Activated B cell treated with CpG ODN at 0.5 μM for 24 hours (primary cell): ENCODE measurements at regions not wholly inside any gene's neighbourhood (a gene's known extent, or its start where the extent isn't known, plus 50 kb on each side); places are given as distances from the start of the nearest gene placed in this dataset.

Source experiments
- ATAC-seq: fragments of 200-7000 bp; cut with Tn5 transposase; one replicate; pipeline ENCODE4 v1.10.0; 2021; ENCODE audit warnings: low read depth, mild to moderate bottlenecking, moderate library complexity
- CTCF ChIA-PET: fragments of 350-600 bp; sonication (Branson Sonifier 250); formaldehyde crosslinking; loops from one replicate; lab custom pipeline; 2021; ENCODE audit warnings: antibody characterized with exemption; lab: Charles Lee
- POLR2A ChIA-PET: fragments of 350-600 bp; sonication (Branson Sonifier 250); formaldehyde crosslinking; loops from one replicate; lab custom pipeline; 2021; ENCODE audit warnings: antibody characterized with exemption; lab: Charles Lee
- DNase-seq: peaks from one replicate; pipeline ENCODE4 v3.0.0; 2022
- H3K27ac Mint-ChIP-seq: one replicate; pipeline ENCODE4 v1.8.0; 2020; ENCODE audit warnings: mixed read lengths
- H3K27me3 Mint-ChIP-seq: one replicate; pipeline ENCODE4 v1.8.0; 2021; ENCODE audit warnings: mixed read lengths
- H3K36me3 Mint-ChIP-seq: one replicate; pipeline ENCODE4 v1.8.0; 2021; ENCODE audit warnings: low read depth, mixed read lengths
- H3K4me1 Mint-ChIP-seq: one replicate; pipeline ENCODE4 v1.8.0; 2021; ENCODE audit warnings: mixed read lengths
- H3K4me3 Mint-ChIP-seq: one replicate; pipeline ENCODE4 v1.8.0; 2020; ENCODE audit warnings: mild to moderate bottlenecking, mixed read lengths
- H3K9me3 Mint-ChIP-seq: one replicate; pipeline ENCODE4 v1.8.0; 2020; ENCODE audit warnings: mixed read lengths
- CTCF ChIP-seq: fragments of 200-600 bp; IDR thresholded peaks from one replicate; pipeline ENCODE4 v1.8.0; 2022; ENCODE audit warnings: antibody characterized with exemption, mild to moderate bottlenecking
- intact Hi-C: fragments of 100-400 bp; cut with micrococcal nuclease; formaldehyde crosslinking; loops from one replicate; pipeline ENCODE4 v1.15.1; 2024

- ChIA-PET POLR2A (no interaction called here), CTCF (no interaction called here)
- Mint-ChIP-seq H3K27ac (no peak overlapping the region), H3K9me3 (no peaks in the 10 kb centered on the region), H3K4me1 (no peaks in the 10 kb centered on the region), H3K27me3 (peaks cover 8% of the 10 kb centered on the region), H3K4me3 (no peak overlapping the region), H3K36me3 (no peaks in the 10 kb centered on the region)
- ATAC-seq (no peak), DNase-seq (no peak)
- intact Hi-C loops, result no loop called here
- no peak for TF ChIP-seq CTCF
These were observed 297.5 kb upstream of the RASGRP1 start for GRCh38 chr15:38862099-38862498.

GRCh38 chr15:38863381-38863780 lies 298.8 kb upstream of the RASGRP1 start:
- POLR2A ChIA-PET, result no interaction called here
- no peak overlapping the region for H3K4me3 Mint-ChIP-seq
- no peaks in the 10 kb centered on the region for H3K4me1 Mint-ChIP-seq
- intact Hi-C loops, result no loop called here
- peaks cover 8% of the 10 kb centered on the region for H3K27me3 Mint-ChIP-seq
- no peak for ATAC-seq
- DNase-seq, result no peak
- no peaks in the 10 kb centered on the region for H3K36me3 Mint-ChIP-seq
- TF ChIP-seq CTCF, result no peak
- no peaks in the 10 kb centered on the region for H3K9me3 Mint-ChIP-seq
- CTCF ChIA-PET, result interaction anchor here (0.7 kb wide), 1 partner anchor 8 kb away, joined by 3 read pairs; no protein-coding TSS in a partner anchor
- H3K27ac Mint-ChIP-seq, result no peak overlapping the region

- Mint-ChIP-seq H3K9me3 (no peaks in the 10 kb centered on the region), H3K4me1 (no peaks in the 10 kb centered on the region), H3K27ac (no peak overlapping the region), H3K4me3 (no peak overlapping the region), H3K36me3 (no peaks in the 10 kb centered on the region), H3K27me3 (peaks cover 8% of the 10 kb centered on the region)
- ChIA-PET CTCF (no interaction called here), POLR2A (no interaction called here)
- ATAC-seq (no peak), DNase-seq (no peak)
- intact Hi-C loops, result no loop called here
- no peak for TF ChIP-seq CTCF
These were observed 299.5 kb upstream of the RASGRP1 start for GRCh38 chr15:38864122-38864521.

GRCh38 chr15:38864827-38865581 lies 300.4 kb upstream of the RASGRP1 start:
- ATAC-seq (no peak), DNase-seq (no peak)
- H3K27me3 Mint-ChIP-seq, result peaks cover 4% of the 10 kb centered on the region
- POLR2A ChIA-PET, result no interaction called here
- H3K36me3 Mint-ChIP-seq, result no peaks in the 10 kb centered on the region
- H3K9me3 Mint-ChIP-seq, result no peaks in the 10 kb centered on the region
- intact Hi-C loops, result no loop called here
- no peak overlapping the region for H3K27ac Mint-ChIP-seq
- H3K4me1 Mint-ChIP-seq, result no peaks in the 10 kb centered on the region
- no peak for TF ChIP-seq CTCF
- CTCF ChIA-PET, result no interaction called here
- H3K4me3 Mint-ChIP-seq, result no peak overlapping the region

- no peak for TF ChIP-seq CTCF
- H3K27me3 Mint-ChIP-seq, result no peaks in the 10 kb centered on the region
- POLR2A ChIA-PET, result no interaction called here
- no peak overlapping the region for H3K27ac Mint-ChIP-seq
- H3K4me3 Mint-ChIP-seq, result no peak overlapping the region
- H3K36me3 Mint-ChIP-seq, result no peaks in the 10 kb centered on the region
- CTCF ChIA-PET, result no interaction called here
- no peak for ATAC-seq
- no peaks in the 10 kb centered on the region for H3K4me1 Mint-ChIP-seq
- DNase-seq, result no peak
- intact Hi-C loops, result no loop called here
- peaks cover 3% of the 10 kb centered on the region for H3K9me3 Mint-ChIP-seq
These were observed 302.9 kb upstream of the RASGRP1 start for GRCh38 chr15:38867556-38867955.
